NCI-H1930 (cell line): ENCODE measurements at regions not wholly inside any gene's neighbourhood (a gene's known extent, or its start where the extent isn't known, plus 50 kb on each side); places are given as distances from the start of the nearest gene placed in this dataset.
A peak's percentile ranks its signal among the peaks of the same experiment; 100 is the strongest.
"Not testable (repeated sequence)": the region's sequence is repeated elsewhere in the genome, so short reads cannot be mapped to it uniquely, and the experiment has no call there.

Source experiments
- DNase-seq, 2 experiments: peaks; one replicate each; lab custom pipeline; 2025; lab: John Stamatoyannopoulos, UW

GRCh38 chr12:65684906-65685305 lies 139.4 kb upstream of the HMGA2 start:
- DNase-seq: no peak

- DNase-seq: no peak
Observed at GRCh38 chr12:65685514-65685913, 138.8 kb upstream of the HMGA2 start.

DNA sequence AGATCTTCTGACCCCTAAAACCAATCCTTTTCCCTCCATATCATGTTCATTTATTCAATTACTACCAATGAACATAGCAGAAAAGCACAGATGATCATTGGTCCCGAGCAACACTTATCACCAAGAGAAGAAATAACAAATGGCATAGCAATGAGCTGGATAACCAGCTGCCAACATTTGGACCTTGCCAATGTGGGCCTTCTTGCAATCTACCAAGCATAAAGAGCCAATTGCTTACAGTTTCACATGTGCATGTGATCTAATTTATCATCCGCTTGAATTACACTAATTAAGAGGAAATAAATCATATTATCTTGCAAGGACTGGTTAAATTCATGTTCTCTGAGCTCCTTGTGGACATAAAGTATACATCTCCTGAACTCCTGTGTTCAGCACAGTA lies 134.8 kb upstream of the HMGA2 start:
- no peak for DNase-seq

DNA sequence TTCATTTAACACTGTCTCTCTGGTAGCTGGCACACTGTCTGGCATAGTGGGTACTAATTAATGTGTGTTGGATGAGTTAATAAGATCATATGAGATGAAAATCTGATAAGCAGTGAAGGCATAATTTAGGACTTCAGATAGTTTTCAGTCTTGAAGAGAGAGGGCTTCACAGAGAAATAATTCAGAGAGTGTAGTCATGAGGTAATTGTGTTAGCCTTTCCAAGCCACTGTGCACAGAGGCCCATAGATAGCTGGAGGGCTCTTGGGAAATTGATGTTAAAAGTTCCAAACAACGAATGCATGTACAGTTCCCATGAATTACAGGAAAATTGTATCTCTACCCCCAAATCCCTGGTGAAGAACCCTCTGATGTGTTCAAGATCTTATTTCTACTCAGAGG lies 133.8 kb upstream of the HMGA2 start:
- DNase-seq: no peak

DNA sequence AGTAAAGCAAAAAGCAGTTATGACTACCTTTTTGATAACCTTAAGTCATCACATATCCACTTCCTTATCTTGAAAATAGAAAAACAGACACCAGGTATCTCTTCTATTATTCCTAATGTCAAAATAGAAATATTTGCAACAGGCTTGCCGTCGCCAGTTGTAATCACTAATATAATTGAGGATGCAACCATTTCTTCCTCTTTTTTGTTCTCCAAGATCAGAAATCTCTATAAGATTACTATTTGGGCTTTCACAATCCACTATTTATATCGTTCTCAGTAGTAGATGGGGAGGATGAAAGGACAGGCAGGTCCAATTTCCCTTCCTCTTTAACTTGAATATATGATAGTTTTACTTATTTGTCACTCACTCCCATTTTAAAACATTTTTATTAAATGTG lies 130.2 kb upstream of the HMGA2 start:
- no peak for DNase-seq

- no peak for DNase-seq
Observed at GRCh38 chr12:65695113-65695865, 129.0 kb upstream of the HMGA2 start.

DNA sequence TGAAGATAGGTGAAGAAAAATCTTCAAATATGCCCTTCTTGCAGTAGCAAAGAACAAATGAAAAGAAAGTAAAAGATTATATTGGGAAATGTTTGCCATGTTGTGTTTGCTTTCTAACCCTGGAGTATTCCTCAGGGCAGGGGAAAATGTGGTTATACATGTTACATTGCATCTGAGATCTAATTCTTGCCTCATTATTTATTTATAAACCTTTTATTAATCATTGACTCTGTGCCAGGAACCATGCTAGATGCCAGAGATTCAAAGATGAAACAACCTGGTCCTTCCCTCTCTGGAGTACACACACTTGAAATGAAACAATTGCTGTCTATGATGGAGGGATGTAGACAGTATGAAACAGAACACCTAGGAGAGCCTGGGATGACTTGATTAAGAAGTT lies 128.1 kb upstream of the HMGA2 start:
- DNase-seq: no peak

GRCh38 chr12:65699251-65699650 lies 125.0 kb upstream of the HMGA2 start:
- no peak for DNase-seq

DNA sequence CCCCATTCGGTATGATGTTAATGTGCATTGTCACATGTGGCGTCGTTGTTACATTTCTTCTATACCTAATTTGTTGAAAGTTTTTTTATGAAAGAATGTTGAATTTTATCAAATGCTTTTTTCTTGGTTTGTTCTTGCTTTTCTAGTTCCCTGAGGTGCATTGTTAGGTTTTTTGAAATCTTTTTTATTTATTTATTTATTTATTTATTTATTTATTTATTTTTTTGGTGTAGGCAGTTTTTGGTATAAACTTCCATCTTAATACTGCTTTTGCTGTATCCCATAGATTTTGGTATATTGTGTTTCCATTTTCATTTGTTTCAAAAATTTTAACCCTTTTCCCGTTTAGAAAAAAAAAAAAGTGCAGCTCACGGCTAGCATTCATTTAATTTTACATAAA lies 121.1 kb upstream of the HMGA2 start:
- DNase-seq: no peak

GRCh38 chr12:65705380-65705876 lies 118.9 kb upstream of the HMGA2 start:
- no peak for DNase-seq

GRCh38 chr12:65707051-65707450 lies 117.2 kb upstream of the HMGA2 start:
- no peak for DNase-seq

- no peak for DNase-seq
Observed at GRCh38 chr12:65712260-65713004, 111.9 kb upstream of the HMGA2 start.

GRCh38 chr12:65715961-65716360 lies 108.3 kb upstream of the HMGA2 start:
- no peak for DNase-seq

GRCh38 chr12:65720136-65721130 lies 103.8 kb upstream of the HMGA2 start:
- no peak for DNase-seq

DNA sequence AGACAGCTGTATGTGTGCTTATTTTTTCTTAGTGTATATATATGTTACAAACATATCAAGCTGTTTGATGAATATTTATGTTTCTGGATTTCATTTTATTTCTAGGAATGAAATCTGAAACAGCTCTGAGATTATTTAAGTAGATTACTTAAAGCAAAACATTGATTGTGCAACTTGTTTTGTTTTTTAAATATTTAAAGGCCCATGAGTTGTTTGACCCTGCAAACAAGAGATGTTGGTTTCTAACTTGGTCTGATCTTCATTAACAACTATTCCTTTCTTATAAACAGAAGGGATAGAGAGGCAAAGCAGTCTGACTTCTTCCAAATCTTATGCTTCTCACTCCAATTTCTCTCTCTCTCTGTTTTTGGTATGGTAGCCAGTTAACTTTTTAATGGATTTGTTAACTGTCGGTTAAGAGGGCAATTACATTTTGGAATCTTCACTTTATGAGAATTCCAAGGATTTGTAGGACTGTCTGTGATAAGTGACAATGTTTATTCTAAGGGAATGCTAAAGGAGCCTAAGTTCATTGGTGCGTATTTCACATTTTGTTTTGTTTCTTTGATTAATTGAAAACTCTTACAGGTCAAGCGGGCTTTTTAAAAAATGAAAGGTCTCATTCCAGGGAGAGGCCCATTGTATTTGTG lies 102.6 kb upstream of the HMGA2 start:
- no peak for DNase-seq

- no peak for DNase-seq
Observed at GRCh38 chr12:65725376-65725775, 98.9 kb upstream of the HMGA2 start.

GRCh38 chr12:65728455-65728847 lies 95.8 kb upstream of the HMGA2 start:
- DNase-seq: no peak

GRCh38 chr12:65728848-65729793 lies 95.2 kb upstream of the HMGA2 start:
- DNase-seq: peak in 1 of 2 experiments; percentile 1

GRCh38 chr12:65731771-65732170 lies 92.5 kb upstream of the HMGA2 start:
- no peak for DNase-seq

DNA sequence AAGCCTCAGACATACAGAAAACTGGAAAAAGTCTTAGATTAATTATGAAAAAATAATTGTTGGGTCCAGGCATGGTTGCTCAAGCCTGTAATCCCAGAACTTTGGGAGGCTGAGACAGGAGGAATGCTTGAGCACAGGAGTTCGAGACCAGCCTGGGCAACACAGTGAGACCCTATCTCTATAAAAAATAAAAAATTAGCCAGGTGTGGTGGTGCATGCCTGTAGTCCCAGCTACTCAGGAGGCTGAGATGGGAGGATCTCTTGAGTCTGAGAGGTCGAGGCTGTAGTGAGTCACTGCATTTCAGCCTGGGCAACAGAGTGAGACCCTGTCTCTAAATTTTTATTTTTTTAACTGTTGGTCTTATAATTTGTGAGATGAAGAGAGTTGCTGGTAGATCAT lies 90.6 kb upstream of the HMGA2 start:
- DNase-seq: not testable (repeated sequence)

- DNase-seq: no peak
Observed at GRCh38 chr12:65734226-65734625, 90.1 kb upstream of the HMGA2 start.
